ENCODE measurements at regions not wholly inside any gene's neighbourhood (a gene's known extent, or its start where the extent isn't known, plus 50 kb on each side); places are given as distances from the start of the nearest gene placed in this dataset.
"Not testable (repeated sequence)": the region's sequence is repeated elsewhere in the genome, so short reads cannot be mapped to it uniquely, and the experiment has no call there.

- not testable (repeated sequence) for H3K27me3 ChIP-seq (ENCODE audit: control insufficient read depth, insufficient read depth, low read length); H3K4me3 ChIP-seq (ENCODE audit: low read depth, low read length); H3K9ac ChIP-seq (ENCODE audit: low read depth, low read length); H3K4me1 ChIP-seq (ENCODE audit: control insufficient read depth, insufficient read depth, low read length); H3K9me3 ChIP-seq (ENCODE audit: control insufficient read depth, insufficient read depth, low read length); H3K27ac ChIP-seq (ENCODE audit: low read depth, low read length)
- peaks cover 35% of the 10 kb centered on the region for H3K36me3 ChIP-seq (ENCODE audit: control insufficient read depth, insufficient read depth, low read length)
Measured at GRCh38 chr6:144795022-144795421, 509.9 kb downstream of the UTRN start.

DNA sequence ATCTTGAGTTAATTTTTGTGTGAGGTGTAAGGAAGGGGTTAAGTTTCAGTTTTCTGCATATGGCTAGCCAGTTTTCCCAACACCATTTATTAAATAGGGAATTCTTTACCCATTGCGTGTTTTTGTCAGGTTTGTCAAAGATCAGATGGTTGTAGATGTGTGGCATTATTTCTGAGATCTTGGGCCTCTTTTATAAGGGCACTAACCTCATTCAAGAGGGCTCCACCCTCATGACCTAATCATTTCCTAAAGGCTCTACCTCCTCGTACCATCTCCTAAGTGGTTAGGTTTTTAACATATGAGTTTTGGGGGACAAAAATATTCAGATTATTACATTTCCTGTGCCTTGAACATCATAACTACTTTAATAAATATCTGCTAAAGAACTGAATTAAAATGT is 510.9 kb downstream of the UTRN start:
- H3K36me3 ChIP-seq (ENCODE audit: control insufficient read depth, insufficient read depth, low read length): peaks cover 35% of the 10 kb centered on the region

DNA sequence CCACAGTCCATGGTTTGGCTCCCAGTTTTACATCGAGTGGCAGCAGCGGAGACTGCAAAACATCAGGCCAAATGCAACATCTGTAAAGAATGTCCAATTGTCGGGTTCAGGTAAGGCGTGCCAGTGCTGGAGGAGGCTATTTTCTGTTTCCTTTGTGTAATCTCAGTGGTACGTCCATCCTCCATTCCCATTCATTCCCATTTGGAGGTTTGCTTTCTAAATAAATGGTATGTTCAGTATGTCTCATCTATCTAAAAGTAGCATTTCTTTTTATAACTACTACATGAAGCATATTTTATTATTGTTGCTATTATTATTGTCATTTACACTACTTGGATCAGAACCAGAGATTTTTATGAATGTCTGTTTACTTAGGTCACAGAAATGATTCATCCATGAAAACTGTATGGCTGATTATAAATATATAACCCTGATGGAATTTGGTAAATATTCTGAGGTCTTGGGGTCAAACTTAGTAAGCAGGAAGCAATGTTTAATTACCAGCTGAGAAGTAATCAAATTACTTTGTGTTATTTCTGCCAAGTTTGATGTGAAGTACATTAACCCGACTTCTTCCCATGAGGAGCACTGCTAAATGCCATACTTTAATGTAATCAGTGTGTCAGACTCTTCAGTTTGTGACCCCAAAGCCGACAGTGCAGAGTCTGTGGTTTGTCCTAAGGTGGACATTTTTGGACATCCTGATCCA is 512.9 kb downstream of the UTRN start:
- Histone ChIP-seq H3K9ac (ENCODE audit: low read depth, low read length) (no peak overlapping the region), H3K27me3 (ENCODE audit: control insufficient read depth, insufficient read depth, low read length) (no peaks in the 10 kb centered on the region), H3K4me3 (ENCODE audit: low read depth, low read length) (no peak overlapping the region), H3K4me1 (ENCODE audit: control insufficient read depth, insufficient read depth, low read length) (no peaks in the 10 kb centered on the region), H3K9me3 (ENCODE audit: control insufficient read depth, insufficient read depth, low read length) (no peaks in the 10 kb centered on the region), H3K27ac (ENCODE audit: low read depth, low read length) (no peak overlapping the region), H3K36me3 (ENCODE audit: control insufficient read depth, insufficient read depth, low read length) (peaks cover 35% of the 10 kb centered on the region)

More for the DNA sequence above, 510.9 kb downstream of the UTRN start:
- Histone ChIP-seq H3K9me3 (ENCODE audit: control insufficient read depth, insufficient read depth, low read length) (no peaks in the 10 kb centered on the region), H3K4me1 (ENCODE audit: control insufficient read depth, insufficient read depth, low read length) (no peaks in the 10 kb centered on the region), H3K27me3 (ENCODE audit: control insufficient read depth, insufficient read depth, low read length) (no peaks in the 10 kb centered on the region), H3K27ac (ENCODE audit: low read depth, low read length) (no peak overlapping the region), H3K9ac (ENCODE audit: low read depth, low read length) (no peak overlapping the region), H3K4me3 (ENCODE audit: low read depth, low read length) (no peak overlapping the region)

DNA sequence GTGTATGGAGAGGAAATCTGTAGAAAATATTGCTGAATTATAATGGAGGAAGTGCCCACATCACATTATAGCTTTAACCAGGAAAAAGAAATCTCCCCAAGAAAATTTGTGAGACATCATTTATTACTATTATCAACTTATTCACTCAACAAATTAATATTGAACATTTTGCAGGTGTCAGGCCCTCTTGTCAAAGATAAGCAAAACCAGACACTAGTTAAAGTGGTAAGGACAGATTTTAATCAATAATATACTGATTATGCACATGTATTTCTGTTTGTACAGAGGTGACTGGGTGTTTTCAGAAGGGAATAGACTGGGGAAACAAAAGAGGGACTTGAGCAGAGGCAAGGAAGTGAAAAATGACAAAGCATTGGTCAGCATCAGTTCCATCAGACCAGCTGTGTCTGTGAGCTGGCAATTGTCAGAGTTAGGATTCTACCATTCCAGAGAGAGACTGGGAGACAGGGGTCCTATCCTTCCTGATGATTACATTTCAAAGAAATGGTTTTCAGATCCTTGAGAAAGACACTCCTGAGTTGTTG is 519.2 kb downstream of the UTRN start:
- Histone ChIP-seq H3K9ac (ENCODE audit: low read depth, low read length) (no peak overlapping the region), H3K36me3 (ENCODE audit: control insufficient read depth, insufficient read depth, low read length) (peaks cover 5% of the 10 kb centered on the region; the same call in 1 of the 2 replicates), H3K4me3 (ENCODE audit: low read depth, low read length) (no peak overlapping the region), H3K27ac (ENCODE audit: low read depth, low read length) (no peak overlapping the region), H3K4me1 (ENCODE audit: control insufficient read depth, insufficient read depth, low read length) (no peaks in the 10 kb centered on the region), H3K9me3 (ENCODE audit: control insufficient read depth, insufficient read depth, low read length) (no peaks in the 10 kb centered on the region), H3K27me3 (ENCODE audit: control insufficient read depth, insufficient read depth, low read length) (no peaks in the 10 kb centered on the region)

GRCh38 chr6:144805049-144805448 is 519.9 kb downstream of the UTRN start:
- no peaks in the 10 kb centered on the region for H3K27me3 ChIP-seq (ENCODE audit: control insufficient read depth, insufficient read depth, low read length)
- no peaks in the 10 kb centered on the region for H3K4me1 ChIP-seq (ENCODE audit: control insufficient read depth, insufficient read depth, low read length)
- H3K4me3 ChIP-seq (ENCODE audit: low read depth, low read length): no peak overlapping the region
- peaks cover 4% of the 10 kb centered on the region; the same call in 1 of the 2 replicates for H3K36me3 ChIP-seq (ENCODE audit: control insufficient read depth, insufficient read depth, low read length)
- H3K9me3 ChIP-seq (ENCODE audit: control insufficient read depth, insufficient read depth, low read length): no peaks in the 10 kb centered on the region
- H3K27ac ChIP-seq (ENCODE audit: low read depth, low read length): no peak overlapping the region
- no peak overlapping the region for H3K9ac ChIP-seq (ENCODE audit: low read depth, low read length)

- no peak overlapping the region for H3K27ac ChIP-seq (ENCODE audit: low read depth, low read length)
- H3K9me3 ChIP-seq (ENCODE audit: control insufficient read depth, insufficient read depth, low read length): no peaks in the 10 kb centered on the region
Measured at GRCh38 chr6:144806222-144806621, 521.1 kb downstream of the UTRN start.

DNA sequence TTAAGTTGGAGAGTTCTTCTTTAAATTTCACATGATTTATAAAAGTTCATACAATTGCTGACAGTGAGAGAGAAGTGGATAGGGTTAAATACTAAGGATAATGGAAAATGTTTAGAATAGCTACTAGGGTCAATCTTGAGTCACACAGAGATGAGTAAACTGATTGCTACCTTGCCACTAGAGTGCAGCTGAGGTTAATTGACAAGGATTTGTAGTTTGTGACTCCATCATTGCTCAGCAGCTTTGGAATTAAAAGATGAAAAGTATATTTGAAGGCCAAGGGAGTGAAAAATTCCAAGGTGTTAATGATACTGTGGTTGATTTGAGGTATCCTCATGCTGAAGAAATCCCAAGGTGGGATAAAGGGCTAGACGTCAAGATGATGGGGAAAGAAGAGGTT is 524.0 kb downstream of the UTRN start:
- H3K27me3 ChIP-seq (ENCODE audit: control insufficient read depth, insufficient read depth, low read length): no peaks in the 10 kb centered on the region
- peaks cover 5% of the 10 kb centered on the region; the same call in 1 of the 2 replicates for H3K36me3 ChIP-seq (ENCODE audit: control insufficient read depth, insufficient read depth, low read length)
- H3K27ac ChIP-seq (ENCODE audit: low read depth, low read length): no peak overlapping the region
- H3K4me1 ChIP-seq (ENCODE audit: control insufficient read depth, insufficient read depth, low read length): peaks cover 7% of the 10 kb centered on the region
- H3K9ac ChIP-seq (ENCODE audit: low read depth, low read length): no peak overlapping the region
- no peak overlapping the region for H3K4me3 ChIP-seq (ENCODE audit: low read depth, low read length)
- H3K9me3 ChIP-seq (ENCODE audit: control insufficient read depth, insufficient read depth, low read length): no peaks in the 10 kb centered on the region

More at GRCh38 chr6:144806222-144806621, 521.1 kb downstream of the UTRN start:
- Histone ChIP-seq H3K27me3 (ENCODE audit: control insufficient read depth, insufficient read depth, low read length) (no peaks in the 10 kb centered on the region), H3K4me3 (ENCODE audit: low read depth, low read length) (no peak overlapping the region), H3K36me3 (ENCODE audit: control insufficient read depth, insufficient read depth, low read length) (peaks cover 4% of the 10 kb centered on the region; the same call in 1 of the 2 replicates), H3K4me1 (ENCODE audit: control insufficient read depth, insufficient read depth, low read length) (no peaks in the 10 kb centered on the region), H3K9ac (ENCODE audit: low read depth, low read length) (no peak overlapping the region)

GRCh38 chr6:144809969-144810368 is 524.8 kb downstream of the UTRN start:
- Histone ChIP-seq H3K9me3 (ENCODE audit: control insufficient read depth, insufficient read depth, low read length) (no peaks in the 10 kb centered on the region), H3K27ac (ENCODE audit: low read depth, low read length) (no peak overlapping the region), H3K36me3 (ENCODE audit: control insufficient read depth, insufficient read depth, low read length) (peaks cover 8% of the 10 kb centered on the region; the same call in 1 of the 2 replicates), H3K4me3 (ENCODE audit: low read depth, low read length) (no peak overlapping the region), H3K27me3 (ENCODE audit: control insufficient read depth, insufficient read depth, low read length) (no peaks in the 10 kb centered on the region), H3K9ac (ENCODE audit: low read depth, low read length) (no peak overlapping the region), H3K4me1 (ENCODE audit: control insufficient read depth, insufficient read depth, low read length) (peaks cover 7% of the 10 kb centered on the region)

DNA sequence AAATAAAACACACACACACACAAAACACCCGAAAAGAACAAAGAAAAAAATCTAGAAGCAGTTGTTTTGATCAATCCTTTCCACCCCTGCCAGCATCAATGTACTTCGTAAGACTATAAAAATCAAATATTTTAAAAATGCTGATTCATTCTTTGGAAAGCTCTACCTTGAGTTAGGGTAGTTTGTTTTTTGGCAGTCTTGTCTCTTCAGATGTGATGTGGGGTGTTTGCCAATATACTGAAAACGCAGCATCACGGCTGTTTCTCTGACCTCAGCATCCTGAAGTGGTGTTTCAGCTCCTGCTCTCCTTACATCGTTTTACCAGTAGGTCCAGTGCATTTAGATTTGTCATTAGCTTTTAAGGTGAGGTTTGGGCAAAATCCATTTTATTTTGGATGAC is 526.0 kb downstream of the UTRN start:
- H3K9ac ChIP-seq (ENCODE audit: low read depth, low read length): no peak overlapping the region
- no peaks in the 10 kb centered on the region for H3K27me3 ChIP-seq (ENCODE audit: control insufficient read depth, insufficient read depth, low read length)

DNA sequence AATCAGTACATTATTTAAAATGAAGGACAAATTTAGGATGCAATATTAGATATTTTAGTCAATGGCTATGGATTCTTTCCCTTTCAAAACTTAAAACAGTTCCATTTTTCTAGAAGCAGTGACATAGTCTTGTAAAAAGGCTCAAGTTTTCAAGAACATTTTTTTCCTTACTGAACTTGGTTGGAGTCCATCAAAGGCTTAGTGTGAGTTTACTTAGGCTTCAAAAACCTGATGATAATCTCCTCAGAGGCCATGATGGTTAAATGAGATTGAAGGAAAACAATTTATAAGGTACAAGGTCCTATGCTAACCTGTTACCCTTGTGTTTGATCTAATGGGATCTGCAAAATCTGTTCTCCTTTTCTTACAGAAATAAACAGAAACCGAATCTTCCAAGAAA is 531.8 kb downstream of the UTRN start:
- H3K4me1 ChIP-seq (ENCODE audit: control insufficient read depth, insufficient read depth, low read length): peaks cover 14% of the 10 kb centered on the region
- no peak overlapping the region for H3K27ac ChIP-seq (ENCODE audit: low read depth, low read length)
- H3K27me3 ChIP-seq (ENCODE audit: control insufficient read depth, insufficient read depth, low read length): no peaks in the 10 kb centered on the region

More for the DNA sequence above, 526.0 kb downstream of the UTRN start:
- Histone ChIP-seq H3K4me1 (ENCODE audit: control insufficient read depth, insufficient read depth, low read length) (peaks cover 7% of the 10 kb centered on the region), H3K27ac (ENCODE audit: low read depth, low read length) (no peak overlapping the region), H3K4me3 (ENCODE audit: low read depth, low read length) (no peak overlapping the region), H3K9me3 (ENCODE audit: control insufficient read depth, insufficient read depth, low read length) (no peaks in the 10 kb centered on the region), H3K36me3 (ENCODE audit: control insufficient read depth, insufficient read depth, low read length) (peaks cover 8% of the 10 kb centered on the region; the same call in 1 of the 2 replicates)

DNA sequence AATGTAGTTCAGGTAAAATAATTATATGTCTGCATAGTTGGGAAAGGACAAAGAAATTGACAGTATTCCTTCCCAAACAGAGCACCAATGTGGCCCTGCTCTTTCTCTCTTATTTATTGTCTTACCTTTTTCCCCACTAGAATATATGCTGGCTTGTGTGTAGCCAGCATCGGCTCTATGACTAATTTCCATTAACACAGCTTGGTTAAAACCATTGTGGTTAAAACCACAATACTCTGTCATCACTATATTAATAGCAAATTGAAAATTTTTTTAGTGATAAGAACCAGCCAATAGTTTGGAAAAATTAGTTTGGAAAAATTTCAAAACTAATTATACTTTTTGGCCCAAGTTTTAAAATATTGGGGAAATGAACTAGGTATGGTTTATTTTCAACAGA is 535.1 kb downstream of the UTRN start:
- no peak overlapping the region for H3K27ac ChIP-seq (ENCODE audit: low read depth, low read length)

More for the DNA sequence above, 531.8 kb downstream of the UTRN start:
- no peak overlapping the region for H3K4me3 ChIP-seq (ENCODE audit: low read depth, low read length)
- no peaks in the 10 kb centered on the region for H3K9me3 ChIP-seq (ENCODE audit: control insufficient read depth, insufficient read depth, low read length)
- H3K9ac ChIP-seq (ENCODE audit: low read depth, low read length): no peak overlapping the region
- H3K36me3 ChIP-seq (ENCODE audit: control insufficient read depth, insufficient read depth, low read length): peaks cover 8% of the 10 kb centered on the region

More for the DNA sequence above, 535.1 kb downstream of the UTRN start:
- Histone ChIP-seq H3K27me3 (ENCODE audit: control insufficient read depth, insufficient read depth, low read length) (no peaks in the 10 kb centered on the region), H3K9ac (ENCODE audit: low read depth, low read length) (no peak overlapping the region), H3K36me3 (ENCODE audit: control insufficient read depth, insufficient read depth, low read length) (peaks cover 5% of the 10 kb centered on the region), H3K9me3 (ENCODE audit: control insufficient read depth, insufficient read depth, low read length) (no peaks in the 10 kb centered on the region), H3K4me3 (ENCODE audit: low read depth, low read length) (no peak overlapping the region), H3K4me1 (ENCODE audit: control insufficient read depth, insufficient read depth, low read length) (peaks cover 14% of the 10 kb centered on the region)

All from HUES48 (cell line).